GM23338 (cell line): ENCODE measurements at regions not wholly inside any gene's neighbourhood (a gene's known extent, or its start where the extent isn't known, plus 50 kb on each side); places are given as distances from the start of the nearest gene placed in this dataset.

Source experiments
- ATAC-seq: fragments of 200-7000 bp; cut with Tn5 transposase; 3 replicates; pipeline ENCODE4 v1.9.1; 2020
- DNase-seq: peaks from one replicate; pipeline ENCODE4 v3.0.0-alpha.2; 2015; ENCODE audit warnings: low spot score
- H2AFZ ChIP-seq: fragments of 200-600 bp; sonication (generic); 2 replicates; pipeline ENCODE4 v1.8.0; 2016; ENCODE audit warnings: antibody characterized with exemption, mild to moderate bottlenecking, moderate library complexity
- H3F3A ChIP-seq: fragments of 200-600 bp; sonication (generic); replicated peaks from 2 replicates; pipeline ENCODE4 v1.8.0; 2017; ENCODE audit warnings: antibody characterized with exemption, mixed run types, low read depth
- H3K27ac ChIP-seq: fragments of 200-600 bp; sonication (generic); 2 replicates; pipeline ENCODE4 v1.6.1; 2016; ENCODE audit warnings: low read depth
- H3K27me3 ChIP-seq: fragments of 200-600 bp; sonication (generic); 2 replicates; pipeline ENCODE4 v1.8.0; 2016; ENCODE audit warnings: mild to moderate bottlenecking, mixed run types, moderate library complexity; ENCODE audit not compliant: insufficient read depth
- H3K36me3 ChIP-seq: fragments of 200-600 bp; sonication (generic); 2 replicates; pipeline ENCODE4 v1.8.0; 2016; ENCODE audit warnings: mild to moderate bottlenecking; ENCODE audit not compliant: insufficient read depth
- H3K4me1 ChIP-seq: fragments of 200-600 bp; sonication (generic); 2 replicates; pipeline ENCODE4 v1.8.0; 2016; ENCODE audit warnings: mild to moderate bottlenecking, moderate library complexity; ENCODE audit not compliant: insufficient read depth
- H3K4me2 ChIP-seq: fragments of 200-600 bp; sonication (generic); 2 replicates; pipeline ENCODE4 v1.7.1; 2017; ENCODE audit warnings: mixed run types
- H3K4me3 ChIP-seq: fragments of 200-600 bp; sonication (generic); 2 replicates; pipeline ENCODE4 v1.6.1; 2016; ENCODE audit warnings: mixed run types
- H3K79me2 ChIP-seq: fragments of 200-600 bp; sonication (generic); replicated peaks from 2 replicates; pipeline ENCODE4 v1.8.0; 2017; ENCODE audit warnings: mild to moderate bottlenecking; ENCODE audit not compliant: insufficient read depth
- H3K9me2 ChIP-seq: fragments of 200-600 bp; sonication (generic); 2 replicates; pipeline ENCODE4 v1.8.0; 2017; ENCODE audit not compliant: insufficient read depth
- H4K20me1 ChIP-seq: fragments of 200-600 bp; sonication (generic); replicated peaks from 2 replicates; pipeline ENCODE4 v1.8.0; 2017; ENCODE audit warnings: mild to moderate bottlenecking; ENCODE audit not compliant: insufficient read depth
- H3K27ac Mint-ChIP-seq: 2 replicates; pipeline ENCODE4 v1.8.0; 2020; ENCODE audit warnings: inconsistent platforms, mild to moderate bottlenecking, moderate library complexity, mixed read lengths
- H3K27me3 Mint-ChIP-seq: 3 replicates; pipeline ENCODE4 v1.8.0; 2022; ENCODE audit warnings: low read depth, mild to moderate bottlenecking, moderate library complexity, mixed read lengths, inconsistent platforms; ENCODE audit not compliant: insufficient read depth, poor library complexity
- H3K36me3 Mint-ChIP-seq: 3 replicates; pipeline ENCODE4 v1.8.0; 2021; ENCODE audit warnings: low read depth, mild to moderate bottlenecking, inconsistent platforms, moderate library complexity, mixed read lengths
- H3K4me1 Mint-ChIP-seq: 3 replicates; pipeline ENCODE4 v1.8.0; 2020; ENCODE audit warnings: mild to moderate bottlenecking, inconsistent platforms, mixed read lengths
- H3K4me3 Mint-ChIP-seq: 3 replicates; pipeline ENCODE4 v1.8.0; 2021; ENCODE audit warnings: moderate library complexity, mild to moderate bottlenecking, inconsistent platforms, mixed read lengths
- H3K9me3 Mint-ChIP-seq: 3 replicates; pipeline ENCODE4 v1.8.0; 2020; ENCODE audit warnings: moderate library complexity, mild to moderate bottlenecking, inconsistent platforms, mixed read lengths
- CREB1 ChIP-seq: fragments of 250-450 bp; sonication (Bioruptor Pico); IDR thresholded peaks from 2 replicates; pipeline ENCODE4 v1.5.0; 2020; ENCODE audit warnings: low read depth, mild to moderate bottlenecking, moderate library complexity
- ETS1 ChIP-seq: IDR thresholded peaks from 2 replicates; pipeline ENCODE4 v1.6.1; 2016; ENCODE audit warnings: antibody characterized with exemption
- EZH2 ChIP-seq: fragments of 200-600 bp; sonication (generic); IDR thresholded peaks from one replicate; pipeline ENCODE4 v1.8.0; 2017; ENCODE audit warnings: antibody characterized with exemption, mild to moderate bottlenecking, low read depth; ENCODE audit not compliant: unreplicated experiment
- EZH2phosphoT487 ChIP-seq: fragments of 200-600 bp; sonication (generic); IDR thresholded peaks from one replicate; pipeline ENCODE4 v1.8.1; 2018; ENCODE audit warnings: antibody characterized with exemption; ENCODE audit not compliant: unreplicated experiment
- JUNB ChIP-seq: IDR thresholded peaks from one replicate; pipeline ENCODE4 v1.6.1; 2016; ENCODE audit warnings: antibody characterized with exemption; ENCODE audit not compliant: unreplicated experiment
- NANOG ChIP-seq: IDR thresholded peaks from 2 replicates; pipeline ENCODE4 v1.6.1; 2016; ENCODE audit warnings: antibody characterized with exemption, borderline replicate concordance
- POLR2AphosphoS5 ChIP-seq: IDR thresholded peaks from 2 replicates; pipeline ENCODE4 v1.6.1; 2016; ENCODE audit warnings: antibody characterized with exemption, low read depth
- STAT1 ChIP-seq: IDR thresholded peaks from one replicate; pipeline ENCODE4 v1.6.1; 2016; ENCODE audit warnings: antibody characterized with exemption; ENCODE audit not compliant: unreplicated experiment
- ZNF114 ChIP-seq: fragments of 250-450 bp; sonication (Bioruptor Pico); IDR thresholded peaks from 2 replicates; pipeline ENCODE4 v1.5.0; 2020; ENCODE audit warnings: mild to moderate bottlenecking, moderate library complexity
- ZNF331 ChIP-seq: fragments of 250-450 bp; sonication (Bioruptor Pico); IDR thresholded peaks from 2 replicates; pipeline ENCODE4 v1.5.0; 2020; ENCODE audit warnings: low read depth, mild to moderate bottlenecking, moderate library complexity
- TF ChIP-seq, protein P1 (sequence below), 2 experiments: fragments of 200-600 bp in 1 of 2; sonication (generic) in 1 of 2; conservative IDR thresholded peaks; 2 replicates each; pipeline versions ENCODE4 v1.5.1 to v1.6.1; 2016 to 2017; ENCODE audit warnings: antibody characterized with exemption in 2 of 2, low read depth in 2 of 2, mild to moderate bottlenecking in 2 of 2, moderate library complexity in 1 of 2
- TF ChIP-seq, protein P2 (sequence below): fragments of 250-450 bp; sonication (Bioruptor Pico); IDR thresholded peaks from 2 replicates; pipeline ENCODE4 v1.5.0; 2020; ENCODE audit warnings: mild to moderate bottlenecking, moderate library complexity
- TF ChIP-seq, protein P3 (sequence below): IDR thresholded peaks from one replicate; pipeline ENCODE4 v1.6.1; 2018; ENCODE audit warnings: antibody characterized with exemption; ENCODE audit not compliant: unreplicated experiment

GRCh38 chr4:3697033-3697432 lies 69.2 kb upstream of the ADRA2C start:
- H3K27ac ChIP-seq = no peak overlapping the region
- 0 out of 2 replicates have a peak, but pooled peaks cover 4% of the 10 kb centered on the region for H3K9me2 ChIP-seq
- no peaks in the 10 kb centered on the region for H4K20me1 ChIP-seq
- H3K27ac Mint-ChIP-seq = no peak overlapping the region
- no peaks in the 10 kb centered on the region for H3K4me1 ChIP-seq
- H3K36me3 ChIP-seq = no peaks in the 10 kb centered on the region
- no peak overlapping the region for H2AFZ ChIP-seq
- no peak overlapping the region for H3K4me2 ChIP-seq
- H3K4me1 Mint-ChIP-seq = peaks cover 2% of the 10 kb centered on the region; the same call in 1 of the 3 replicates
- H3K79me2 ChIP-seq = no peaks in the 10 kb centered on the region
- no peak for DNase-seq
- H3K4me3 ChIP-seq = no peak overlapping the region
- no peaks in the 10 kb centered on the region for H3K36me3 Mint-ChIP-seq
- H3F3A ChIP-seq = no peaks in the 10 kb centered on the region
- peaks cover 7% of the 10 kb centered on the region for H3K9me3 Mint-ChIP-seq
- H3K4me3 Mint-ChIP-seq = no peak overlapping the region
- TF ChIP-seq, protein P1, sequence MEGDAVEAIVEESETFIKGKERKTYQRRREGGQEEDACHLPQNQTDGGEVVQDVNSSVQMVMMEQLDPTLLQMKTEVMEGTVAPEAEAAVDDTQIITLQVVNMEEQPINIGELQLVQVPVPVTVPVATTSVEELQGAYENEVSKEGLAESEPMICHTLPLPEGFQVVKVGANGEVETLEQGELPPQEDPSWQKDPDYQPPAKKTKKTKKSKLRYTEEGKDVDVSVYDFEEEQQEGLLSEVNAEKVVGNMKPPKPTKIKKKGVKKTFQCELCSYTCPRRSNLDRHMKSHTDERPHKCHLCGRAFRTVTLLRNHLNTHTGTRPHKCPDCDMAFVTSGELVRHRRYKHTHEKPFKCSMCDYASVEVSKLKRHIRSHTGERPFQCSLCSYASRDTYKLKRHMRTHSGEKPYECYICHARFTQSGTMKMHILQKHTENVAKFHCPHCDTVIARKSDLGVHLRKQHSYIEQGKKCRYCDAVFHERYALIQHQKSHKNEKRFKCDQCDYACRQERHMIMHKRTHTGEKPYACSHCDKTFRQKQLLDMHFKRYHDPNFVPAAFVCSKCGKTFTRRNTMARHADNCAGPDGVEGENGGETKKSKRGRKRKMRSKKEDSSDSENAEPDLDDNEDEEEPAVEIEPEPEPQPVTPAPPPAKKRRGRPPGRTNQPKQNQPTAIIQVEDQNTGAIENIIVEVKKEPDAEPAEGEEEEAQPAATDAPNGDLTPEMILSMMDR (conservative IDR thresholded peaks at IDR 0.05; ENCODE audit: low read depth in 2 of 2) = no peak
- TF ChIP-seq CREB1 = no peak
- TF ChIP-seq EZH2 = no peak
- no peak for TF ChIP-seq ZNF114 (CRISPR knock-in tag)
- no peak for TF ChIP-seq JUNB
- no peak for TF ChIP-seq NANOG
- no peak for TF ChIP-seq ETS1
- TF ChIP-seq STAT1 = no peak
- TF ChIP-seq EZH2phosphoT487 = no peak
- TF ChIP-seq, protein P2, sequence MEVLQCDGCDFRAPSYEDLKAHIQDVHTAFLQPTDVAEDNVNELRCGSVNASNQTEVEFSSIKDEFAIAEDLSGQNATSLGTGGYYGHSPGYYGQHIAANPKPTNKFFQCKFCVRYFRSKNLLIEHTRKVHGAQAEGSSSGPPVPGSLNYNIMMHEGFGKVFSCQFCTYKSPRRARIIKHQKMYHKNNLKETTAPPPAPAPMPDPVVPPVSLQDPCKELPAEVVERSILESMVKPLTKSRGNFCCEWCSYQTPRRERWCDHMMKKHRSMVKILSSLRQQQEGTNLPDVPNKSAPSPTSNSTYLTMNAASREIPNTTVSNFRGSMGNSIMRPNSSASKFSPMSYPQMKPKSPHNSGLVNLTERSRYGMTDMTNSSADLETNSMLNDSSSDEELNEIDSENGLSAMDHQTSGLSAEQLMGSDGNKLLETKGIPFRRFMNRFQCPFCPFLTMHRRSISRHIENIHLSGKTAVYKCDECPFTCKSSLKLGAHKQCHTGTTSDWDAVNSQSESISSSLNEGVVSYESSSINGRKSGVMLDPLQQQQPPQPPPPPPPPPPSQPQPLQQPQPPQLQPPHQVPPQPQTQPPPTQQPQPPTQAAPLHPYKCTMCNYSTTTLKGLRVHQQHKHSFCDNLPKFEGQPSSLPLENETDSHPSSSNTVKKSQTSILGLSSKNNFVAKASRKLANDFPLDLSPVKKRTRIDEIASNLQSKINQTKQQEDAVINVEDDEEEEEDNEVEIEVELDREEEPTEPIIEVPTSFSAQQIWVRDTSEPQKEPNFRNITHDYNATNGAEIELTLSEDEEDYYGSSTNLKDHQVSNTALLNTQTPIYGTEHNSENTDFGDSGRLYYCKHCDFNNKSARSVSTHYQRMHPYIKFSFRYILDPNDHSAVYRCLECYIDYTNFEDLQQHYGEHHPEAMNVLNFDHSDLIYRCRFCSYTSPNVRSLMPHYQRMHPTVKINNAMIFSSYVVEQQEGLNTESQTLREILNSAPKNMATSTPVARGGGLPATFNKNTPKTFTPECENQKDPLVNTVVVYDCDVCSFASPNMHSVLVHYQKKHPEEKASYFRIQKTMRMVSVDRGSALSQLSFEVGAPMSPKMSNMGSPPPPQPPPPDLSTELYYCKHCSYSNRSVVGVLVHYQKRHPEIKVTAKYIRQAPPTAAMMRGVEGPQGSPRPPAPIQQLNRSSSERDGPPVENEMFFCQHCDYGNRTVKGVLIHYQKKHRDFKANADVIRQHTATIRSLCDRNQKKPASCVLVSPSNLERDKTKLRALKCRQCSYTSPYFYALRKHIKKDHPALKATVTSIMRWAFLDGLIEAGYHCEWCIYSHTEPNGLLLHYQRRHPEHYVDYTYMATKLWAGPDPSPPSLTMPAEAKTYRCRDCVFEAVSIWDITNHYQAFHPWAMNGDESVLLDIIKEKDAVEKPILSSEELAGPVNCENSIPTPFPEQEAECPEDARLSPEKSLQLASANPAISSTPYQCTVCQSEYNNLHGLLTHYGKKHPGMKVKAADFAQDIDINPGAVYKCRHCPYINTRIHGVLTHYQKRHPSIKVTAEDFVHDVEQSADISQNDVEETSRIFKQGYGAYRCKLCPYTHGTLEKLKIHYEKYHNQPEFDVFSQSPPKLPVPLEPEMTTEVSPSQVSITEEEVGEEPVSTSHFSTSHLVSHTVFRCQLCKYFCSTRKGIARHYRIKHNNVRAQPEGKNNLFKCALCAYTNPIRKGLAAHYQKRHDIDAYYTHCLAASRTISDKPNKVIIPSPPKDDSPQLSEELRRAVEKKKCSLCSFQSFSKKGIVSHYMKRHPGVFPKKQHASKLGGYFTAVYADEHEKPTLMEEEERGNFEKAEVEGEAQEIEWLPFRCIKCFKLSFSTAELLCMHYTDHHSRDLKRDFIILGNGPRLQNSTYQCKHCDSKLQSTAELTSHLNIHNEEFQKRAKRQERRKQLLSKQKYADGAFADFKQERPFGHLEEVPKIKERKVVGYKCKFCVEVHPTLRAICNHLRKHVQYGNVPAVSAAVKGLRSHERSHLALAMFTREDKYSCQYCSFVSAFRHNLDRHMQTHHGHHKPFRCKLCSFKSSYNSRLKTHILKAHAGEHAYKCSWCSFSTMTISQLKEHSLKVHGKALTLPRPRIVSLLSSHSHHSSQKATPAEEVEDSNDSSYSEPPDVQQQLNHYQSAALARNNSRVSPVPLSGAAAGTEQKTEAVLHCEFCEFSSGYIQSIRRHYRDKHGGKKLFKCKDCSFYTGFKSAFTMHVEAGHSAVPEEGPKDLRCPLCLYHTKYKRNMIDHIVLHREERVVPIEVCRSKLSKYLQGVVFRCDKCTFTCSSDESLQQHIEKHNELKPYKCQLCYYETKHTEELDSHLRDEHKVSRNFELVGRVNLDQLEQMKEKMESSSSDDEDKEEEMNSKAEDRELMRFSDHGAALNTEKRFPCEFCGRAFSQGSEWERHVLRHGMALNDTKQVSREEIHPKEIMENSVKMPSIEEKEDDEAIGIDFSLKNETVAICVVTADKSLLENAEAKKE = no peak
- TF ChIP-seq, protein P3, sequence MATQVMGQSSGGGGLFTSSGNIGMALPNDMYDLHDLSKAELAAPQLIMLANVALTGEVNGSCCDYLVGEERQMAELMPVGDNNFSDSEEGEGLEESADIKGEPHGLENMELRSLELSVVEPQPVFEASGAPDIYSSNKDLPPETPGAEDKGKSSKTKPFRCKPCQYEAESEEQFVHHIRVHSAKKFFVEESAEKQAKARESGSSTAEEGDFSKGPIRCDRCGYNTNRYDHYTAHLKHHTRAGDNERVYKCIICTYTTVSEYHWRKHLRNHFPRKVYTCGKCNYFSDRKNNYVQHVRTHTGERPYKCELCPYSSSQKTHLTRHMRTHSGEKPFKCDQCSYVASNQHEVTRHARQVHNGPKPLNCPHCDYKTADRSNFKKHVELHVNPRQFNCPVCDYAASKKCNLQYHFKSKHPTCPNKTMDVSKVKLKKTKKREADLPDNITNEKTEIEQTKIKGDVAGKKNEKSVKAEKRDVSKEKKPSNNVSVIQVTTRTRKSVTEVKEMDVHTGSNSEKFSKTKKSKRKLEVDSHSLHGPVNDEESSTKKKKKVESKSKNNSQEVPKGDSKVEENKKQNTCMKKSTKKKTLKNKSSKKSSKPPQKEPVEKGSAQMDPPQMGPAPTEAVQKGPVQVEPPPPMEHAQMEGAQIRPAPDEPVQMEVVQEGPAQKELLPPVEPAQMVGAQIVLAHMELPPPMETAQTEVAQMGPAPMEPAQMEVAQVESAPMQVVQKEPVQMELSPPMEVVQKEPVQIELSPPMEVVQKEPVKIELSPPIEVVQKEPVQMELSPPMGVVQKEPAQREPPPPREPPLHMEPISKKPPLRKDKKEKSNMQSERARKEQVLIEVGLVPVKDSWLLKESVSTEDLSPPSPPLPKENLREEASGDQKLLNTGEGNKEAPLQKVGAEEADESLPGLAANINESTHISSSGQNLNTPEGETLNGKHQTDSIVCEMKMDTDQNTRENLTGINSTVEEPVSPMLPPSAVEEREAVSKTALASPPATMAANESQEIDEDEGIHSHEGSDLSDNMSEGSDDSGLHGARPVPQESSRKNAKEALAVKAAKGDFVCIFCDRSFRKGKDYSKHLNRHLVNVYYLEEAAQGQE = no peak
- no peak for TF ChIP-seq ZNF331 (CRISPR knock-in tag)
- TF ChIP-seq POLR2AphosphoS5 = no peak
- no peaks in the 10 kb centered on the region for H3K27me3 Mint-ChIP-seq
- ATAC-seq = no peak
- no peaks in the 10 kb centered on the region for H3K27me3 ChIP-seq
